ENCODE measurements at regions not wholly inside any gene's neighbourhood (a gene's known extent, or its start where the extent isn't known, plus 50 kb on each side); places are given as distances from the start of the nearest gene placed in this dataset.
"Not testable (repeated sequence)": the region's sequence is repeated elsewhere in the genome, so short reads cannot be mapped to it uniquely, and the experiment has no call there.

DNA sequence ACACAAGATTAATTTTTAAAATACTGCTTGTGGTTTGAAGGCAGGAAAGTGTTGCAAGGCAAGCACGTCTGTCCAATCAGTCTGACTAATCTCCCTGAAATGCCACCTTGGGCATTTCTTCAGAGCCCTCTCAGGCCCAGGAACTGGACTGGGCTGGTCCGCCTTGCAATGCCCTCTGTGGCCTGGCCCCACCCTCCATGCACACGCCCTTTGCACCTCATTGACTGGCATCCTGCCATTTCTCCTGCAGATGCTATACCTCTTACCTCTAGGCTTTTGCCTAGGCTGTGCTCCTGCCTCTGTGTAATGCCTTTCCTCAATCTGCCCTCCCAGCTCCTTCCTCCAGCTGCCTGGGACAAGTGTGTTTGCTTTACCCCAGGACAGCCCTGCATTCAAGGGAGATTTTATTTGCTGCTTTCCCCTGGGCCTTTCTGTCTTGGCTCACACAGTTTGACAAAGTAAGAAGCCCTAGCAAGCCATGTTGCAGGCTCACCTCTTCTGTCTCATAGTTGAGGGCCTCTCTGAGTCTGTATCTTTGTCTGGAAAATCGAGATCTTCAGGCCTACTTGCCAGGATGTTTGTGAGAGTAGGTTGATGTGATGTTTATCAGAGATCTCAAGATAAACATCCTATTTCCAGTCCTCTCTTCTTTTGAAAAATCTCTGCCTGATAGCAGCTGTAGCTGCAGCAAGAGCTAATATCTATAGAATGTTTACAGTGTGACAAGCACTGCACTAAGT, 149.2 kb upstream of the JUN start:
- no peak for DNase-seq (ENCODE audit: low read depth, low spot score)

DNA sequence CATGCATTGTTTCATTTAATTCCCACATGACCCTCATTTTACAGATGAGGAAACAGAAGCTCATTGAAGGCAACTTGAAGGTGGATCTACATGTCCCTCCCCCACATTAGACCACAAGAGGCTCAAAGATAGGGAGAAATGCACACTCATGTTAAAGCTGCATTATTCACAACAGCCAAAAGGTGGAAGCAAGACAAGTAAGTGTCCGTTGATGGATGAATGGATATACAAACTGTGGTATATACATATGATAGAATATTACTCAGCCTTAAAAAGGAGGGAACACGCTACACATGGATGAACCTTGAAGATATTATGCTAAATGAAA, 149.7 kb upstream of the JUN start:
- DNase-seq (ENCODE audit: low read depth, low spot score) = no peak

DNA sequence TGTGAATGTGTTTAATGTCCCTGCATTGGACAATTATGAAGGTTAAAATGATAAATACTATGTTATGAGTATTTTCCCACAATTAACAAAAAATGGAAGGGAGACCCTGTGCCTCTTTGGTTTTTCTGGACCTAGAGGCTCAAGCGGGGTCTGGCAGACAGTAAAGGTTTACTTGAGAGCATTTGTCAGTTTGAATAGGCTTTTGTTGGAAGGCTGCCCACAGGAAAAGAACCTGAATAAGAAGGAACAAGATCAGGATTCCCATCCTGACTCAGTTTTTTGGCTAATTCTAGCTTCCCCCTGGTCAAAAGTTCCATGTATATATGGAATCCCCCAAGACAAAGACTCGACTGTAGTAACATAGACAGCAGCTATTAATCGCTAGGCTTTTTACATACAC, 150.9 kb upstream of the JUN start:
- no peak for DNase-seq (ENCODE audit: low read depth, low spot score)

DNA sequence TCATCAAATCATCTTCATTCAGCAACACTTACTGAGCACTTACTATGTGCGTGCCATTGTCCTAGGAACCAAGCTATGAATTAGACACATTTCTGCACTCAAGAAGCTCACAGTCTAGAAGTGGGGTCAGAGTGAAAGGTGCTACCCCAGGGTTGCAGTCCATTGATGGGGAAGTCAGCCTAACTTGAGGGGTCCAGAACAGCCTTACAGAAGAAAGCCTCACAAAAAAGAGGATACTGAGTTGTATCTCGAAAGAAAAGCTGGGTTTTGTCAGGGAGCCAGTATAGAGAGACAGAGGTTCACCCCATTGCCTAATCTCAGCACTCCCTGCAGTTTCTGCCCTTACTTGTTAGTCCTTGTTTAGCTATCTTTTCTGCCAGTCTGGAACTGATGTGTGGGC, 153.1 kb upstream of the JUN start:
- no peak for DNase-seq (ENCODE audit: low read depth, low spot score)

DNA sequence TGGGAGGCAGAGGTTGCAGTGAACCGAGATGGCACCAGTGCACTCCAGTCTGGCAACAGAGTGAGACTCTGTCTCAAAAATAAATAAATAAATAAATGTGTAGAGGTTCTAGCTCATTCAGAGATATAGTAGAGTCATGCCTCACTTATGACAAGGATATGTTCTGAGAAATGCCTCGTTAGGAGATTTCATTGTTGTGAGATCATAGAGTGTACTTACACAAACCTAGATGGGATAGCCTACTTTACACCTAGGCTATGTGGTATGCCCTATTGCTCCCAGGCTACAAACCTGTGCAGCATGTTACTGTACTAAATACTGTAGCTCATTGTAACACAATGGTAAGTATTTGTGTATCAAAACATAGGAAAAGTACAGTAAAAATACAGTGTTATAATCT, 155.3 kb upstream of the JUN start:
- no peak for DNase-seq (ENCODE audit: low read depth, low spot score)

DNA sequence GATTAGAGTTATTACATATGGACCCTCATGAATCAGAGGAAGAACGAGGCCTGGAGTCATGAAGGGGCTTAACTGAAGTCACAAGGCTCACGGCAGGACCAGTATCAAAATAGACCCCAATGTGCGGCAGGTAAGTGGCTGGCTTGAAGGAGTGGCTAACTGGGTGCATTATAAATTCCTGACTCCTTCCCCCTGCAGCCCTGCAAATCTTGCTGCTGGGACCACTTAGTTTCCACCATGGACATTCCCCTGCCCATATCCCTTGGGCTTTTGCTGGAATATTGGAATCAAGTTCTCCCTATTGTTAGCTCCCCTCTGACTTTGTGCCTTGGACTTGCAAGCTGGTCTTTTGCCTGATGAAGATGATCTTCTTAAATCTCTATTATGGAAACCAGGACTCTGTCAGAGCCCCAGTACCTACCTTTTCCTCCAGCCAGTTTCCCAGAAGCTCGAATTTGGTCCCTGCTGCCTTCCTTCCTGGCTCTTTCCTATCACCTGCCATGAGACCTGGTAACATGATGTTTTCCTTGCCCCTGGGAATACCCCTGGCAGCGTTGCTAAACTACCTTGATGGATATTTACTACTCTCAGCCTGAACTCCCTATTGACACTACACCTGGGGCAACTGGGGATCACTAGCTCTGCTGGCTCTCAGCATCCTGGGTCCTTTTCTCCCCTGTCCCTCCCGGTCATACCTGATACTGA, 156.0 kb upstream of the JUN start:
- no peak for DNase-seq (ENCODE audit: low read depth, low spot score)

DNA sequence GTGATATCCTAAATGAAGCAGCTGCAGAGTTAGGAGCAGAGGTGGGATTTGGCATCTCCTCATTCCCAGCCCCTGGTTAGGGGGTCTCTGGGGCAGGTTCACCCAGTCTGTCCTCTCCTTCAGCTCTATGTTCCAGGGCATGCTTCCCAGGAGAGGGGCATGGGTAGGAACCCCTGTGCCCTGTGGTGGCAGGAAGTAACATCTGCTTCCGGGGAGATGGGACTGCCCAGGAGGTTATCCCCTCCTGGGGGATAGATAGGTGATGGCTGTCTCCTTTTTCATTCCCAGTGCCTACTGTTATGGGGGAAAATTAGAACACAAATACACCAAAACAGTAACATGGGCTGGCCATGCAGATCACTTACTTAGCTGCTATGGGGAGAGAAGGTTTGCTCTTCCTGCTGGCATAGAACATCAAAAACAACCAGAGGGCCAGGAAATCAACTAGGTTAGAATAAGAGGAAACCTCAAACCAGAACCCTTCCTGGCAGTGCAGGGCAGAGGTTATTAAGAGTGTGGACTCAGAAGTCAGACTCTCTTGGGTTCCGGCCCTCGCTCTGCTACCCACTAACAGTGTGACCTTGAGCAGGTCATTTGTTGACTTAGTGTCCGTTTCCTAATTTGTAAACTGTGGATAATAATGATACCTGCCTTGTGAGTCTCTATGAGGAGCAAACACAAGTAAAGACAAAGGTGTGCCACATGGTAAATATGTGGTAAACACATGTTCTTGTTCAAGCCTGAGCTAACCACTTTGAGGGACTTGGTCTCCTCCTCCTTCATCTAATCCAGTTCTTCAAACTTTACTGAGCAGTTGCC, 157.8 kb upstream of the JUN start:
- no peak for DNase-seq (ENCODE audit: low read depth, low spot score)

DNA sequence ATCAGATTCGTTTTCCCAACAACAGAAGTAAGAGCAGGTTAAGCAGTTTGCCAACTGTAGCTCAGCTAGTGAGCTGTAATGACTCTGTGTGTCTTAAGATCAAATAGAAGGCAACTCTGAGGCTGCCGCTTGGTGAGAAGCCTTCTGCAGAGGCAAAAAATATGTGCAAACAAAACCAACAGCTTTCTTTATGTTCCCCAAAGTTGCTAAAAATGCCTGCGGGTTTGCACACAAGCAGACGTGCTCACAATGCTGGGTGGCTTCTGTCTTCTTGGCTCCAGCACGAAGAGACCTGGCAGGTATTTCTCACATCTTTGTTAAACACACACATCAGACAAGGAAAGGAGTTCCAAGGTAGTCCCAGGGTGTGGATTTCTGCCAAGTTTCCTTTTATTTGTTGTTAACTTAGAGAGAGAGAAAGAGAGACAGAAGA, 158.9 kb upstream of the JUN start:
- DNase-seq (ENCODE audit: low read depth, low spot score) = no peak

DNA sequence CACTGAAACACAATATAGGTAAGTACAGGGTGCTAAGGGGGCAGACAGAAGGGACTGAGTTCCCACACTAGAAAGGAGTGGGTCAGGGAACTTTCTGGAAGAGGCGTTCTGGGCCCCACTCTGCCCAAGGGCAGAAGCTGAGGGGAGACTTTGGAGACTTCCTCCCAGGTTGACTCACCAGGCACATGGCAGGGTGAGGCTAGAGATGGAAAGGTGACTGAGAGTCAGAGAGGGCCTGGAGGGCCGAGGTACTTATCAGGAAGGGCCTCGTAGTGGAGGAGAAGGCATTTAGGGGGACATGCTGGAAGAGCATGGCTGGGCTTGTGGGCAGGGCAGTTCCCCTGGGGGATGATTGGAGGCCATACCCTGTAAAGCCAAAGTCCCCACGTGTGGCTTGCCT, 159.9 kb upstream of the JUN start:
- DNase-seq (ENCODE audit: low read depth, low spot score) = no peak

DNA sequence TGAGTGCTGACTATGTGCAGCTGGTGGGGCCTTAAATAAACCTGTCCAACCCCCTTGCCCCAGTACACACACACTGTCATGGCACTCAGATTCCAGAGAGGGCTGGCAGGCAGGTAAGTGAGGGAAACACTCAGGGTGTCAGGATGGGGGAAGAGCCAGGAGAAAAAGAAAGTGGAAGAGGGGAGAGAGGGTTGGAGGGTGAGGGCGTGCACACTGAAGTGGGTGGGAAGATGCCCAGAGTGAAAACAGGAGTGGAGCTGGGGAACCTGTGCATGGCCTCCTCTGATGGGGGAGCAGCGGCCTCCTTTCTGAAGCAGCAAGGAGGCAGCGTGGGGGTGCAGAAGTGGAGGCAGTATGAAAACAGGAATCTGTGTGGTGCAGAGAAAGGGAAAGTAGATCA, 160.6 kb upstream of the JUN start:
- no peak for DNase-seq (ENCODE audit: low read depth, low spot score)

DNA sequence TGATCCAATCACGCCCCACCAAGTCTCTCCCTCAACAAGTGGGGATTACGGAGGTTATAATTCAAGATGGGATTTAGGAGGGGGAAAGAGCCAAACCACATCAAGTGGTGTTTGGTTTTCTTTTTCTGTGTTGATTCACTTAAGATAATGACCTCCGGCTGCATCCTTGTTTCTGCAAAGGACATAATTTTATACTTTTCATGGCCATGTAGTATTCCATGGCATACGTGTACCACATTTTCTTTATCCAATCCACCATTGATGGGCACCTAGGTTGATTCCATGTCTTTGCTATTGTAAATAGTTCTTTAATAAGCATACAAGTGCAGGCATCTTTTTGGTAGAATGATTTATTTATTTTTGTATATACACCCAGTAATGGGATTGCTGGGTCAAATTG, 162.5 kb upstream of the JUN start:
- no peak for DNase-seq (ENCODE audit: low read depth, low spot score)

DNA sequence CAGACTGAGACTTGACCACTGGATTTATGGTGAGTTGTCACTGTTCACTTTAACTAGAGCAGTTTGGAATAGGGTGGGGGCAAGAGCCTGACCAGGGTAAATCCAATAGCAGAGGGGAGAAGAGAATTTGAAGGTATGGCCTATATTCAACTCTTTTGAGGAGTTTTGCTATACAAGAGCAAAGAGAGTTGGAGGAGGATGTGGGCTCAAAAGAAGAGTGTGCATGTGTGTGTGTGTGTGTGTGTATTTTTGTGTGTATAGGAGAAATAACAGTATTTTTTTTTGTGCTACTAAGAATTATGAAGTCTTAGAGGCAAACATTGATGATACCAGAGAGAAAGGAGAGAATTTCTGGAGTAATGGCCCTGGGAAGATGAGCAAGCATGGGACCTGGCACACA, 164.8 kb upstream of the JUN start:
- no peak for DNase-seq (ENCODE audit: low read depth, low spot score)

DNA sequence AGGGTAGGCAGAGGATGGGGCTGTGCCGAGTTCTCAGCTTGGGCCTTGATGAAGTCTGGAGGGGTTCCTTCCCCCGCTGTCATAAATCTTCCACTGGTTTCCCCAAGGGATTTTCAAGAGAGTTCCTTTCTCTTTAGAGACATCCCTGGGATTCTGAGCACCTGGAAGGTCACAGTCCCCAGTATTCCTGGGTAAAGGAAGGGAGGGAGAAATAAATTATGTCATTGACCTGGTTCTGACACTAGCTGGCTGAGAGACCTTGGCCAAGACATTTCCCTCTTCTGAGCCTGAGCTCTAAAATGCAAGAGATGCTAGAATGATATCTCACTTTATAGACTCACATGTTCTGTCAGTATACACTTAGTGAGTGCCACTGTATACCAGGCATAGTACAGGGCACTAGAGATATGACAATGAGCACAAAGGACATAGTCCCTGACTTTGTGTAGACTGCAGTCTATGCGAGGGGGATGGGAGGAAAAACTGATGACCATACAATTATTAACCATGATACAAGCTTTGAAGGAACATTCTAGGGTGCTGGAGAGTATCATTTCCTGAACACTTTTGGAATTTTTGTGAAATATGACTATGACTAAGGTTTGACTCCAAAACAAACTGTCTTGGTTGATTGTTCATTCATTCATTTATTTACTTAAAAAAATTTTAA, 165.8 kb upstream of the JUN start:
- no peak for DNase-seq (ENCODE audit: low read depth, low spot score)

DNA sequence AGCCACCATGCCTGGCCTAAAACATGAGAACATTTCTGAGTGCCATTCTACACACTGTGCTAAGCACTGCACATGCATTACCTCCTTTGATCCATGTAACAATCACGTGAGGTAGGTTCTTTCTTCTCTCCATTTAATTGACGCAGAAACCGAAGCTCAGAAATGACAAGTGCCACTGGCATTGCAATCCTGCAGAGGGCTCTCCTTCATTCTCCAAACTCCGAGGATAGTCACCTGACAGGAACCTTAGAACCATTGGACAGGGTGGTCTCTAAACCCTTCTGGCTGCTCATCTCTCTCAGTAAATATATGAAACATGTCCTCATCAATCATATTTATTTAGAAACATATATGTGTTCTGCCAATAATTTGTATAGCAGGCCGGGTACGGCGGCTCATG, 167.1 kb upstream of the JUN start:
- DNase-seq (ENCODE audit: low read depth, low spot score) = no peak

DNA sequence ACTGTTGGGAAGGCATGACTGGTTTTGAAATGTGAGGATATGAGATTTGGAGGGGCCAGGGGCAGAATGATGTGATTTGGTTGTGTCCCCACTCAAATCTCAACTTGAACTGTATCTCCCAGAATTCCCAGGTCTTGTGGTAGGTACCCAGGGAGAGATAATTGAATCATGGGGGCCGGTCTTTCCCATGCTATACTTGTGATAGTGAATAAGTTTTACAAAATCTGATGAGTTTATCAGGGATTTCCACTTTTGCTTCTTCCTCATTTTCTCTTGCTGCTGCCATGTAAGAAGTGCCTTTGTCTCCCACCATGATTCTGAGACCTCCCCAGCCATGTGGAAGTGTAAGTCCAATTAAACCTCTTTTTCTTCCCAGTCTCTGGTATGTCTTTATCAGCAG, 170.1 kb upstream of the JUN start:
- DNase-seq (ENCODE audit: low read depth, low spot score) = not testable (repeated sequence)

DNA sequence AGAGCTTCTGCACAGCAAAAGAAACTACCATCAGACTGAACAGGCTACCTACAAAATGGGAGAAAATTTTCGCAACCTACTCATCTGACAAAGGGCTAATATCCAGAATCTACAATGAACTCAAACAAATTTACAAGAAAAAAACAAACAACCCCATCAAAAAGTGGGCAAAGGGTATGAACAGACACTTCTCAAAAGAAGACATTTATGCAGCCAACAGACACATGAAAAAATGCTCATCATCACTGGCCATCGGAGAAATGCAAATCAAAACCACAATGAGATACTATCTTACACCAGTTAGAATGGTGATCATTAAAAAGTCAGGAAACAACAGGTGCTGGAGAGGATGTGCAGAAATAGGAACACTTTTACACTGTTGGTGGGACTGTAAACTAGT, 179.4 kb upstream of the JUN start:
- not testable (repeated sequence) for DNase-seq (ENCODE audit: low read depth, low spot score)

DNA sequence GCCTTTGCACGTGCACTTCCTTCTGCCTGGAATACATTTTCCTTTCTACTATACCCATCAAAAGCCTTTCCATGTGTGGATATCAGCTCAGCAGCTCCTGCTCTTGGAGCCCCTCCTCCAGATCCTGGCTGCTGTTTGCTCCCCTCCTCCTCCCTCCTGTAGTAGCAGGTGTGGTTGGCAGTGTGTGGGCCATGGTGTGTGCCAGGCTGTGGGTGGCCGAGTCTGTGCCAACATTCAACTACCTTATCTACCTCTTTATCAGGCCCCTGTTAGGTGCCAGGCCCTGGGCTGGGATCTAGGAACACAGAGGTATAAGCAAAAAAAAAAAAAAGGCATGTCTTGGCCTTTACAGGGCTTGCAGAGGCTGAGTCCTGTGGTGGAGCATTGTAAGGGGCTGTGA, 180.6 kb upstream of the JUN start:
- DNase-seq (ENCODE audit: low read depth, low spot score) = no peak

DNA sequence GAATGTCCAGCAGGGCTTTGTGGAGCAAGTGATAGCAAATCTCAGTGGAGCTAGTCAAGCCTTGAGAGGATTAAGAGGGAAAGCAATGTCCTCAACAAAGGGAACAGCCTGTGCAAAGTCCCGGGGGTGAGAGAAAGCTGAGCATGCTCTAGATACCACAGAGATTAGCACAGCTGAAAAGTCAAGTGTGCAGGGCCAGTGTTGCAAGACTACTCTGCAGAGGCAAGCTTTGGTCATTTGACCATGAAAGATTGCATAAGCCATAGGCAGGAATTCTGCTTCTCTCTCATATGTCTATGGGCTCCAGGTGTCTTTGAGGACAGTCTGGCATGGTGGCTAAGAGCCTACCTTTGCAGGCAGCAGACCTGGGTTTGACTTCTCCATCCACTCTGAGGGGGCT, 181.0 kb upstream of the JUN start:
- no peak for DNase-seq (ENCODE audit: low read depth, low spot score)

DNA sequence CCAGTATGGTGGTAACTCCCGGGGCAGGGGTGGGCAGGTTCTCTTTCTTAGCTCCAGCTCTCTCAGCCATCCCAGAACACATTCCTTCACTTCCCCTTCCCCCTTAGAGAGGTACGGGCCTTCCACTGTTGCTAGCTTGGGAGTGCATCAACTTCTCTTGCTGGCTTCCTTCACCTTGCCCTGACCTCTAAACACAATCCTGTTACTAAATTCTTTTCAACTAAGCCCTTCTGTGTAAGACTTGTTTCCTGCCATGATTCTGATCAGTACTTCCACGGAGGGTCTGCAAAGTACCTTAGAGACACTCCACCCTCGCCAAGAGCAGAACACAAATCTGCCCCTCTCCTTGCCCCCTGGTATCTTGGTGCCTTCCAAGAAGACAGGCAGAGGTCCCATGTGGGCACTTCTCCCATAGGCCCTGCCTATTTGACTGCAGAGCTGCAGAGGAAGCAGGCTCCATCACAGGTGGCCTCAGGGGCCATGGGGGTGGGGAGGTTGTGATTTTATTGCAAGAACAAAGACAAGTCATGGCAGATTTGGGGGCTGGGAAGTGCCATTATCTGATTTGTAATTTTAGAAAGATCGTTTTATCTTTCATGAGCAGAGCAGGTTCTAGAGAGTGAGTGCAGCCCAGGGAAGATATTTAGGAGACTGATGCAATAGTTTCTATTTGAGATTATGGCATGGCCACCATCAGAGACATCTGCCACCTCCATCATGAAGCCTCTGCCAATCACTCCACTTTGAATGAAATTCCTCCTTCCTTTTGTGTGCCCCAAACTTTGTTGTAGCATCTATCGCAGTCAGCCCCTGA, 182.5 kb upstream of the JUN start:
- DNase-seq (ENCODE audit: low read depth, low spot score) = no peak

DNA sequence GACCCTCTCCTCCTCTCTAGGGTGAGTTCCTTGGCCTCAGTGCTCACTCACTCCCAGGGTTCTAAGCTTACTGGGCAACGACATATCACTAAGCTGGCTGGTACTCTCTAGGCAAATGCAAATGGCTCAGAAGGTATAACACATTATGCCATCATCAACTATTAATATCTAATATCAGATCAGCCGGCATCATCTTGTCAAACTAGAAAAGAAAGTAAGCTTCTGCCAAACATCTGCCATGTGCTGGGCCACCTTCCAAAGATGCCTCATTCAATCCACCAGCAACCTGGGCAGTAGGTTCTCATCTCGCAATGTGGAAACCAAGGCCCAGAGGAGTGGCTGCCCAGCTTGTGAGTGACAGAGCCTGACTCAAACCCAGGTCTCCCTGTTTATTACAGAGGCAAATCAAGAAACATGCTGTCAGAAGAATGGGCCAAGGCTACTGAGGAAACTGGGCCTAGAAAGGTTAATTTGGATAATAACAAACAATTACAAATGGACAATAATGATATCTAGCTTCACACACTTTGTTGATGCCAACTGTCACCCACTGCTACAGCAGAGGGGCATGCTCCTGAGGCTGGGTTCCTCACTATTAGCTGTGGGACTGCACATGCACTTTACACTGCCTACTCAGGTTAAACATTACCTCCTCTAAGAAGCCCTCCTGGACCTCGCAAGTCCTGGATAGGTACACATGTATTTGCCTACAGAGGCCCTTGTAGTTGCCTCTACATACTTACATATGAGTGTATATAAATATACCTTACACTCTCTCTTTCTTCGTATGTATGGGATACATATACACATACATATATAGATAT, 183.3 kb upstream of the JUN start:
- DNase-seq (ENCODE audit: low read depth, low spot score) = no peak
